HEK293T (cell line): ENCODE measurements at regions not wholly inside any gene's neighbourhood (a gene's known extent, or its start where the extent isn't known, plus 50 kb on each side); places are given as distances from the start of the nearest gene placed in this dataset.

Experiments
- ARNT ChIP-seq: fragments of 450-650 bp; IDR thresholded peaks from 2 replicates; pipeline ENCODE4 v1.6.1; 2017; ENCODE audit warnings: mild to moderate bottlenecking
- FOXA1 ChIP-seq: fragments of 450-650 bp; IDR thresholded peaks from 2 replicates; pipeline ENCODE4 v1.6.1; 2016; ENCODE audit warnings: mild to moderate bottlenecking
- FOXK2 ChIP-seq: fragments of 450-650 bp; IDR thresholded peaks from 2 replicates; pipeline ENCODE4 v1.6.1; 2016; ENCODE audit warnings: mild to moderate bottlenecking
- FOXM1 ChIP-seq: fragments of 450-650 bp; IDR thresholded peaks from 2 replicates; pipeline ENCODE4 v1.6.1; 2017; ENCODE audit warnings: mild to moderate bottlenecking, borderline replicate concordance
- HDGF ChIP-seq: fragments of 450-650 bp; IDR thresholded peaks from 2 replicates; pipeline ENCODE4 v1.6.1; 2017; ENCODE audit warnings: antibody characterized with exemption, borderline replicate concordance
- LEF1 ChIP-seq: fragments of 450-650 bp; IDR thresholded peaks from 2 replicates; pipeline ENCODE4 v1.6.1; 2017; ENCODE audit warnings: mild to moderate bottlenecking, borderline replicate concordance
- NFRKB ChIP-seq: fragments of 450-650 bp; IDR thresholded peaks from 2 replicates; pipeline ENCODE4 v1.6.1; 2016; ENCODE audit warnings: mild to moderate bottlenecking, moderate library complexity
- SP1 ChIP-seq: fragments of 450-650 bp; IDR thresholded peaks from 2 replicates; pipeline ENCODE4 v1.6.1; 2017
- SUZ12 ChIP-seq: fragments of 450-650 bp; IDR thresholded peaks from 2 replicates; pipeline ENCODE4 v1.6.1; 2016; ENCODE audit warnings: mild to moderate bottlenecking
- TARDBP ChIP-seq: fragments of 450-650 bp; IDR thresholded peaks from 2 replicates; pipeline ENCODE4 v1.6.1; 2016
- ZNF384 ChIP-seq: fragments of 450-650 bp; IDR thresholded peaks from 2 replicates; pipeline ENCODE4 v1.6.1; 2016
- TF ChIP-seq, protein P1 (sequence below): fragments of 450-650 bp; IDR thresholded peaks from 2 replicates; pipeline ENCODE4 v1.6.1; 2016

DNA sequence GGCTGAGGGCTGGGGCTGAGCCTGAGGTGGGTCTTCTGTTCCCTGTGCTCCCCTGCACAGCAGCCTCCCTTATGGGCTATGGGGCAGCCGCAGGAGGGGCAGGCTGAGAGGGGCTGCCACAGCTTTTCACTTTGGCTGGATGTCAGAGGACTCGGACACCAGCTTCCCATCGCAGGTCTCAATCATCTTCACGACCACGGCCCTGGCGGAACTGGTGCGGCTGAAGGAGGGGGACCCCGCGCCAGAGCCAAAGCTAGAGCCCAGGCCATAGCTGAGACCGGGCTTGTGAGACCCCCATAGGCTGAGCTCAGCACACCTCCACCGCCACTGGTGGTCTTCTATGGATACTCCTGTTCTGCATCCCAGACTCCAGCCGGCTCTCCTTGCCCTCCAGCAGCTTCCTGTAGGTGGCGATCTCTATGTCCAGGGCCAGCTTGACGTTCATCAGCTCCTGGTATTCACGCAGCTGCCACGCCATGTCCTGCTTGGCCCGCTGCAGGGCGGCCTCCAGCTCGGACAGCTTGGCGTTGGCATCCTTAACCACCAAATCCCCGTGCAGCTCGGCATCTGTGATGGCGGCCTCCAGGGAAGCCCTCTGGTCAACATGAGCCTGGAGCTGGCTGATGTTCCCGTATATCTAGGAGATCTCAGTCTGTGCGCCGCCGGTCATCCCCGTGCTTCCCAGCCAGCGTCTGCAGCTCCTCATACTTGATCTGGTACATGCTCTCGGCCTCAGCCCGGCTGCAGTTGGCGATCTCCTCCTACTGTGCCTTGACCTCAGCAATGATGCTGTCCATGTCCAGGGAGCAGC, 181.7 kb upstream of the SYNPR start:
- no peak for TF ChIP-seq SP1
- no peak for TF ChIP-seq NFRKB
- TF ChIP-seq FOXA1, result no peak
- no peak for TF ChIP-seq HDGF
- no peak for TF ChIP-seq TARDBP
- no peak for TF ChIP-seq FOXK2
- no peak for TF ChIP-seq LEF1
- TF ChIP-seq, protein P1, sequence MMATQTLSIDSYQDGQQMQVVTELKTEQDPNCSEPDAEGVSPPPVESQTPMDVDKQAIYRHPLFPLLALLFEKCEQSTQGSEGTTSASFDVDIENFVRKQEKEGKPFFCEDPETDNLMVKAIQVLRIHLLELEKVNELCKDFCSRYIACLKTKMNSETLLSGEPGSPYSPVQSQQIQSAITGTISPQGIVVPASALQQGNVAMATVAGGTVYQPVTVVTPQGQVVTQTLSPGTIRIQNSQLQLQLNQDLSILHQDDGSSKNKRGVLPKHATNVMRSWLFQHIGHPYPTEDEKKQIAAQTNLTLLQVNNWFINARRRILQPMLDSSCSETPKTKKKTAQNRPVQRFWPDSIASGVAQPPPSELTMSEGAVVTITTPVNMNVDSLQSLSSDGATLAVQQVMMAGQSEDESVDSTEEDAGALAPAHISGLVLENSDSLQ, result no peak
- no peak for TF ChIP-seq FOXM1
- no peak for TF ChIP-seq ARNT
- TF ChIP-seq ZNF384, result no peak
- TF ChIP-seq SUZ12, result no peak
